ENCODE measurements at regions not wholly inside any gene's neighbourhood (a gene's known extent, or its start where the extent isn't known, plus 50 kb on each side); places are given as distances from the start of the nearest gene placed in this dataset.

GRCh38 chr4:145316897-145317574, 136.6 kb upstream of the OTUD4 start:
- TF ChIP-seq POLR2A (IDR thresholded peaks at IDR 0.05; ENCODE audit: low read depth, low read length) (no peak), SPI1 (IDR thresholded peaks at IDR 0.05; ENCODE audit: low read depth, low read length) (no peak), POLR2AphosphoS5 (IDR thresholded peaks at IDR 0.05; ENCODE audit: low read depth, low read length) (no peak)
